ENCODE measurements at regions not wholly inside any gene's neighbourhood (a gene's known extent, or its start where the extent isn't known, plus 50 kb on each side); places are given as distances from the start of the nearest gene placed in this dataset.

- TF ChIP-seq FOSL2 (IDR thresholded peaks at IDR 0.05) (no peak), FOSL2 (CRISPR knock-in tag; IDR thresholded peaks at IDR 0.05) (no peak), POLR2A (IDR thresholded peaks at IDR 0.05; ENCODE audit: low read length) (no peak)
Measured at GRCh38 chr7:157470701-157471131, 133.9 kb downstream of the DNAJB6 start.
